GM18951 (cell line): ENCODE measurements at regions not wholly inside any gene's neighbourhood (a gene's known extent, or its start where the extent isn't known, plus 50 kb on each side); places are given as distances from the start of the nearest gene placed in this dataset.

ENCODE experiments used
- POLR2A ChIP-seq: IDR thresholded peaks from 4 replicates; pipeline ENCODE4 v1.6.1; 2011; ENCODE audit warnings: mild to moderate bottlenecking; ENCODE audit not compliant: insufficient read length, insufficient read depth; ENCODE audit errors: extremely low read depth
- in situ Hi-C: fragments of 300-500 bp; cut with MboI; formaldehyde crosslinking; loops from one replicate; pipeline ENCODE4 v1.12.0; 2022; ENCODE audit warnings: low sequenced_read_pairs, mixed read lengths, inconsistent platforms; ENCODE audit not compliant: unreplicated experiment

GRCh38 chr14:51513933-51514332 lies 137.8 kb upstream of the FRMD6 start:
- in situ Hi-C loops = no loop called here
- TF ChIP-seq POLR2A = no peak

- in situ Hi-C loops = no loop called here
- no peak for TF ChIP-seq POLR2A
These were observed 136.1 kb upstream of the FRMD6 start for GRCh38 chr14:51515611-51516010.

GRCh38 chr14:51516706-51517395 lies 134.9 kb upstream of the FRMD6 start:
- in situ Hi-C loops = no loop called here
- no peak for TF ChIP-seq POLR2A

GRCh38 chr14:51518280-51518679 lies 133.4 kb upstream of the FRMD6 start:
- TF ChIP-seq POLR2A = no peak
- in situ Hi-C loops = no loop called here

- in situ Hi-C loops = no loop called here
- TF ChIP-seq POLR2A = no peak
These were observed 133.0 kb upstream of the FRMD6 start for GRCh38 chr14:51518711-51519110.

GRCh38 chr14:51520087-51520486 lies 131.6 kb upstream of the FRMD6 start:
- no peak for TF ChIP-seq POLR2A
- in situ Hi-C loops = no loop called here

- no peak for TF ChIP-seq POLR2A
- in situ Hi-C loops = no loop called here
These were observed 129.9 kb upstream of the FRMD6 start for GRCh38 chr14:51521764-51522163.

GRCh38 chr14:51523243-51523642 lies 128.5 kb upstream of the FRMD6 start:
- no peak for TF ChIP-seq POLR2A

GRCh38 chr14:51525739-51526138 lies 126.0 kb upstream of the FRMD6 start:
- TF ChIP-seq POLR2A = no peak
- in situ Hi-C loops = no loop called here

More at GRCh38 chr14:51523243-51523642, 128.5 kb upstream of the FRMD6 start:
- in situ Hi-C loops = no loop called here

- in situ Hi-C loops = no loop called here
- no peak for TF ChIP-seq POLR2A
These were observed 124.6 kb upstream of the FRMD6 start for GRCh38 chr14:51527073-51527472.

GRCh38 chr14:51529736-51530135 lies 122.0 kb upstream of the FRMD6 start:
- no peak for TF ChIP-seq POLR2A

GRCh38 chr14:51533160-51533559 lies 118.5 kb upstream of the FRMD6 start:
- no peak for TF ChIP-seq POLR2A
- in situ Hi-C loops = no loop called here

More at GRCh38 chr14:51529736-51530135, 122.0 kb upstream of the FRMD6 start:
- in situ Hi-C loops = no loop called here

- in situ Hi-C loops = no loop called here
- no peak for TF ChIP-seq POLR2A
These were observed 117.7 kb upstream of the FRMD6 start for GRCh38 chr14:51533872-51534553.

- in situ Hi-C loops = no loop called here
- no peak for TF ChIP-seq POLR2A
These were observed 117.1 kb upstream of the FRMD6 start for GRCh38 chr14:51534610-51535011.

GRCh38 chr14:51535443-51536044 lies 116.2 kb upstream of the FRMD6 start:
- TF ChIP-seq POLR2A = no peak
- in situ Hi-C loops = no loop called here
